Parathyroid adenoma (tissue), 2 donors: ENCODE measurements at regions not wholly inside any gene's neighbourhood (a gene's known extent, or its start where the extent isn't known, plus 50 kb on each side); places are given as distances from the start of the nearest gene placed in this dataset.

Source experiments
- H2AFZ ChIP-seq: fragments of 300-600 bp; sonication (generic); one replicate; pipeline ENCODE4 v1.7.0; 2017; ENCODE audit warnings: antibody characterized with exemption, mild to moderate bottlenecking
- H3K27ac ChIP-seq: fragments of 300-600 bp; sonication (generic); one replicate; pipeline ENCODE4 v1.7.0; 2017
- H3K27me3 ChIP-seq: fragments of 300-600 bp; sonication (generic); one replicate; pipeline ENCODE4 v1.7.0; 2017; ENCODE audit warnings: low read length; ENCODE audit not compliant: control insufficient read depth, insufficient read depth
- H3K36me3 ChIP-seq: fragments of 300-600 bp; sonication (generic); one replicate; pipeline ENCODE4 v1.7.0; 2017; ENCODE audit warnings: low read length; ENCODE audit not compliant: control insufficient read depth, insufficient read depth
- H3K4me1 ChIP-seq: fragments of 300-600 bp; sonication (generic); one replicate; pipeline ENCODE4 v1.7.0; 2017; ENCODE audit warnings: control low read depth
- H3K4me2 ChIP-seq: fragments of 300-600 bp; sonication (generic); one replicate; pipeline ENCODE4 v1.7.0; 2017; ENCODE audit warnings: low read length
- H3K4me3 ChIP-seq: fragments of 300-600 bp; sonication (generic); one replicate; pipeline ENCODE4 v1.7.0; 2017; ENCODE audit warnings: low read depth, low read length
- H3K79me2 ChIP-seq: fragments of 300-600 bp; sonication (generic); one replicate; pipeline ENCODE4 v1.7.0; 2017; ENCODE audit warnings: control low read depth
- H3K9ac ChIP-seq: fragments of 300-600 bp; sonication (generic); one replicate; pipeline ENCODE4 v1.7.0; 2017; ENCODE audit warnings: mild to moderate bottlenecking
- H3K9me3 ChIP-seq: fragments of 300-600 bp; sonication (generic); one replicate; pipeline ENCODE4 v1.7.0; 2017; ENCODE audit warnings: low read length; ENCODE audit not compliant: control insufficient read depth
- TF ChIP-seq, protein P1 (sequence below): fragments of 300-600 bp; sonication (generic); IDR thresholded peaks from one replicate; pipeline ENCODE4 v1.7.0; 2017; ENCODE audit warnings: antibody characterized with exemption, mild to moderate bottlenecking
- donor health status: primary hyperparathyroidism.

DNA sequence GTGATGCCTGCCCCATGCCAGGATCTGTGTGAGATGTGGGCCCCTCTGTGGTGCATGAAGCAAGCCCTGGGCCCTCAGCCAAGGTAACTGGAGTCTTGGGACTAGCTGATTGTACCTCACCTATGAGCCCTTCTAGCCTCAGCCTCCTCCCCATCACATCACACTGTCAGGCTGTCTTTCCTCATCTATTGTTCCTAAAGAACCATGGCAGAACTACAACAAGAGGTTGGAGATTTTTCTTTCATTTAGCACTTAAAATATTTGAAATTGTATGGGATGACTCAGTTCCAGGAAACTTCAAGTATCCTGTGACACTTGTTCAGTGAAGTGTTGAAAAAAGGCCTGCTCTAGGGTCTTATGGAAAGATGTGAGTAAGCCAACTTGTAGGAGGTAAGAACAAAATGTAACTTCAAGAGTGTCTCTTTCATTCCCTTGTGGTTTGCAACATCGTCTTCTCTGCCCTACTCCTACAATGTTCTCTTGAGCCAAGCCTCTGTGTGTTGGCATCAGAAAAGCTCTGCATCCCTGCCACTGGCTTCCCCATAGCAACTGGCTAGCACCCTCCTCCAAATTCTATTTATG lies 58.7 kb upstream of the TIPARP start:
- TF ChIP-seq, protein P1, sequence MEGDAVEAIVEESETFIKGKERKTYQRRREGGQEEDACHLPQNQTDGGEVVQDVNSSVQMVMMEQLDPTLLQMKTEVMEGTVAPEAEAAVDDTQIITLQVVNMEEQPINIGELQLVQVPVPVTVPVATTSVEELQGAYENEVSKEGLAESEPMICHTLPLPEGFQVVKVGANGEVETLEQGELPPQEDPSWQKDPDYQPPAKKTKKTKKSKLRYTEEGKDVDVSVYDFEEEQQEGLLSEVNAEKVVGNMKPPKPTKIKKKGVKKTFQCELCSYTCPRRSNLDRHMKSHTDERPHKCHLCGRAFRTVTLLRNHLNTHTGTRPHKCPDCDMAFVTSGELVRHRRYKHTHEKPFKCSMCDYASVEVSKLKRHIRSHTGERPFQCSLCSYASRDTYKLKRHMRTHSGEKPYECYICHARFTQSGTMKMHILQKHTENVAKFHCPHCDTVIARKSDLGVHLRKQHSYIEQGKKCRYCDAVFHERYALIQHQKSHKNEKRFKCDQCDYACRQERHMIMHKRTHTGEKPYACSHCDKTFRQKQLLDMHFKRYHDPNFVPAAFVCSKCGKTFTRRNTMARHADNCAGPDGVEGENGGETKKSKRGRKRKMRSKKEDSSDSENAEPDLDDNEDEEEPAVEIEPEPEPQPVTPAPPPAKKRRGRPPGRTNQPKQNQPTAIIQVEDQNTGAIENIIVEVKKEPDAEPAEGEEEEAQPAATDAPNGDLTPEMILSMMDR = no peak
- Histone ChIP-seq H3K4me1 (no peaks in the 10 kb centered on the region), H3K4me3 (no peak overlapping the region), H3K9ac (no peak overlapping the region), H3K27ac (no peak overlapping the region), H3K27me3 (no peaks in the 10 kb centered on the region), H3K4me2 (no peak overlapping the region), H3K9me3 (no peaks in the 10 kb centered on the region), H3K36me3 (no peaks in the 10 kb centered on the region), H2AFZ (no peak overlapping the region), H3K79me2 (no peaks in the 10 kb centered on the region)

DNA sequence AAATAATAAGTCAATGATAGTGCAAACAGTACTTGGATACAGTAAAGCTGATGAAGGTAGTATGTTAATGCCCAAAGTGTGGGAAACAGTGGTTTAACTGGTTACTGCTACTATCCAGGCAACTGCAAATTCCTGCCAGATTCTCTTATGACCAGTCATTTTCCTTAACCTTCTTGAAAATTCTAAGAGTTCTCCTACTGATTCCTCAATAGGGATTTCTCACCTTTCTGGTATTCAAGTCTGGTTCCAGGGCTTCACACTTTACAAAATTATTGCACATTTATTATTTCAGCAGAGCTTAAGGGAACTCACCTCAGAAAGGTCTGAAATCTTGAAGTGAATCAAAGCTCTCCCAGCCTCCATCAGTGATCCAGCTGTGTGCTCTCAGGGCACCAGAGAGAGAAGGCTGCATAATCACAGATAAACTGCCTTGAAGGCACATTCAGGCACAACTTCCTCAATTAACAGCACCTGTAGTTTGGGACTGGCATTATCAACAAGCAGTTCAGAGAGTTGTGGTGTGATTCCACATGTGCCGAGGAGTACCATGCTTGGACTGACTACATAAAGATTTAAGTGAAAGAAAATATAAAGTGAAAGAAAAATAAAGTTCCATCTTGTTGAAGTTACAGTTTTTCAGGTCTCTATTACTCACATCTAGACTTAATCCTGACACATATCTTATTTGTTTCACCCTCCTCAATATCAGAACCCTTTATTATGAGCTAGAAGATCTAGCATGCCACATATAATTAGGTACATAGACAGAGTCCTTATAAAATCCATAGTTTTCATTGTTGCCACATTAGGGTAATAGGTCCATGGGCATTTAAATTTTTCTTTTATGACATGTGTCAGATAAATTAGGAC lies 59.5 kb upstream of the TIPARP start:
- Histone ChIP-seq H3K27ac (no peak overlapping the region), H3K27me3 (no peaks in the 10 kb centered on the region), H3K9me3 (no peaks in the 10 kb centered on the region), H3K79me2 (no peaks in the 10 kb centered on the region), H3K4me2 (no peak overlapping the region), H3K9ac (no peak overlapping the region), H3K4me1 (no peaks in the 10 kb centered on the region), H3K36me3 (no peaks in the 10 kb centered on the region), H2AFZ (no peak overlapping the region), H3K4me3 (no peak overlapping the region)
- TF ChIP-seq, protein P1 = no peak

DNA sequence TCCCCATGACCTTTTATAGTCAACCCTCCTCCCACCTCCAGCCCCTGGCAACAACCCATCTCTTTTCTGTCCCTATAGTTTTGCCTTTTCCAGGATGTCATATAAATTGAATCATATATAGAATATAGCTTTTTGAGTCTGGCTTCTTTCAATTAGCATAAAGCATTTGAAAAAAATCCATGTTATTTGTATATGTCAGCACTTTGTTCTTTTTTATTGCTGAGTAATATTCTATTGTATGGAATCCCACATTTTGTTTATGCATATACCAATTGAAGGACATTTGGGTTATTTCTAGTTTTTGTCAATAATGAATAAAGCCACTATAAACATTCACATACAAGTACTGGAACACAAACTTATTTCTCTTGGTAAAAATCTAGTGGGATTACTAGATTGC lies 58.0 kb upstream of the SSR3 start:
- Histone ChIP-seq H3K4me3 (no peak overlapping the region), H3K9ac (no peak overlapping the region), H3K9me3 (no peaks in the 10 kb centered on the region), H2AFZ (no peak overlapping the region), H3K36me3 (no peaks in the 10 kb centered on the region), H3K27ac (no peak overlapping the region), H3K4me2 (no peak overlapping the region), H3K4me1 (no peaks in the 10 kb centered on the region), H3K27me3 (no peaks in the 10 kb centered on the region), H3K79me2 (no peaks in the 10 kb centered on the region)
- TF ChIP-seq, protein P1 = no peak

DNA sequence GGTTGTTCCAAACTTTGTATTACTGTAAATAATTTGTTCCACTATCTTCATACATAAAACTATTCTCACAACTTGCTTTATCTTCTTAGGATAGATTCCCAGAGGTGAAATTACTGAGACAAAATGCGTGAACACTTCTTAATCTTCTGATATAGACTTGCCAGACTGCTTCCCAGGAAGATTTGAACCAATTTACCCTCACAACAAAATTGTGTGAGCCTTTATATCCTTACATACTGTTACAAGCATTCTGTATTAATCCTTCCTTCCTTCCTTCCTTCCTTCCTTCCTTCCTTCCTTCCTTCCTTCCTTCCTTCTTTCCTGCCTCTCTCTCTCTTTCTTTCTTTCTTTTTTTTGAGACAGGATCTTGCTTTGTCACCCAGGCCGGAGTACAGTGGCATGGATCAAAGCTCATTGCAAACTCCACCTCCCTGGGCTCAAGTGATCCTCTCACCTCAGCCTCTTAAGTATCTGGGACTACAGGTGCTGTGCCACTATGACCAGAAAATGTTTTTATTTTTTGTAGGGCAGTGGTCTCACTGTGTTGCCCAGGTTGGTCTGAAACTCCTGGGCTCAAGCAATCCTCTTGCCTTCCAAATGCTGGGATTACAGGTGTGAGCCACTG lies 57.1 kb upstream of the SSR3 start:
- no peak overlapping the region for H2AFZ ChIP-seq
- H3K4me2 ChIP-seq = no peak overlapping the region
- H3K9me3 ChIP-seq = no peaks in the 10 kb centered on the region
- no peaks in the 10 kb centered on the region for H3K79me2 ChIP-seq
- no peak overlapping the region for H3K4me3 ChIP-seq
- no peaks in the 10 kb centered on the region for H3K4me1 ChIP-seq
- TF ChIP-seq, protein P1 = no peak
- no peaks in the 10 kb centered on the region for H3K27me3 ChIP-seq
- H3K27ac ChIP-seq = no peak overlapping the region
- H3K9ac ChIP-seq = no peak overlapping the region
- no peaks in the 10 kb centered on the region for H3K36me3 ChIP-seq
